GM10248 (cell line): ENCODE measurements at regions not wholly inside any gene's neighbourhood (a gene's known extent, or its start where the extent isn't known, plus 50 kb on each side); places are given as distances from the start of the nearest gene placed in this dataset.

Experiments used
- CTCF ChIA-PET: fragments of 300-600 bp; sonication (Branson Sonifier 250); formaldehyde crosslinking; extraction: SDS; loops from one replicate; lab custom pipeline; 2021; ENCODE audit warnings: antibody characterized with exemption; lab: Yijun Ruan, JAX
- POLR2A ChIA-PET: fragments of 350-650 bp; sonication (Branson Sonifier 250); formaldehyde crosslinking; extraction: SDS; loops from one replicate; lab custom pipeline; 2020; ENCODE audit warnings: antibody characterized with exemption; lab: Yijun Ruan, JAX
- DNase-seq: peaks from one replicate; pipeline ENCODE4 v3.0.0; 2012; ENCODE audit errors: extremely low spot score
- CTCF ChIP-seq: IDR thresholded peaks from 2 replicates; pipeline ENCODE4 v1.5.1; 2012; ENCODE audit warnings: mild to moderate bottlenecking, low read depth; ENCODE audit errors: extremely low read depth, missing control alignments, control extremely low read depth

DNA sequence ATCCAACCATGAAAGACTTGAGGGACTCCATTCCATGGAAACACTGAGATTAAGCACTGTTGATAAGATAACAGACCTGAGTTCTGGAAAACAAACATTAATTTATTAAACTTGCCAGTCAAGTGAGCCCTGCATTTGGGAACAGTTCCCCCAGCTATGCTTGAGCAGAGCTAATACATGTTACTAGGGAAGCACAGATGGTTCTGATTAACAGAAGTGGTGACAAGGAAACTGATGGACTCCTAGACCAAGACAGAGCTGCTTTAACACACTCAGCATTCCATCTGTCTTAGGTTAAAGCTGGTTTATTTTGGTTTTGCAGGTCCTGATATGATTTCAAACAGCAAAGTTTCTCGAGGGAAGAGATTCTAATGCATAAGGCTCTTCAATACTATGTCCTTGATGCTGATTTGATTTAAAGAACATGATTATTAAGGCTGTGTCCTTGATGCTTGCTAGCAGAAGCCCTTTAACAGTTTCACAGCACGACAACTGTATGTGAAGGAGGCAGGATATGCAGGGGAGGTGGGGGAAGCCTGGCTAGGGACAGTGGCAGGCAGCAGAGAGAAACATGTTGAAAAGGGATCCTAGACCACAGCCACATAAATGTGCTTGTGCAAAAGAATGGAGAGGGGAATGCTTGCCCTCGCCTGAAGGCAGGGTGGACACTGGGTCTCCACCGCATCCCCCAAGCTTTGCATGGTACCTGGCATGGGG lies 66.2 kb downstream of the ACTBL2 start:
- no peak for DNase-seq
- no peak for TF ChIP-seq CTCF
- ChIA-PET CTCF (no interaction called here), POLR2A (no interaction called here)

DNA sequence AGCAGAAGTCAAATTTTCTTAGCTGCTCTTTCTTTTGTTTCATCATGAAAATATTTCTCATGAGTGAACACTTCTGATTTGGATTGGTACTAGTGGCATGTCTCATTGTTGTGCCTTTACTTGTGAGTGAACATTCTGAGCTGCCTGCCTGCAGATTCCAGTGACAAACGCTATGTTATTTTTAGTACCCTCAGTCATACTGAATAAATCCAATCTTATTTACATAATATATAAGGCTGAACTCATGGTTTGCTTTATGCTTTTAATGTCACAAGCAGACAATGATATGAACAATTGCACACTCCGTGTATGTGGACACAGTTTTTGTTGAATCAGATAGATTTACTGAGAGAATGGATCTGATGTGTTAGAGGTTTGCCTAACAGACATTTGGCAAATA lies 67.8 kb downstream of the ACTBL2 start:
- ChIA-PET CTCF (interaction anchor here (1.2 kb wide), 1 partner anchor 8 kb away, joined by 3 read pairs; no protein-coding TSS in a partner anchor), POLR2A (no interaction called here)
- DNase-seq = no peak
- no peak for TF ChIP-seq CTCF

GRCh38 chr5:57414191-57414590 lies 68.4 kb downstream of the ACTBL2 start:
- CTCF ChIA-PET = interaction anchor here (1.1 to 1.3 kb wide), 3 partner anchors 9 to 20 kb away, joined by 3 to 5 read pairs (median 3); no protein-coding TSS in a partner anchor
- DNase-seq = no peak
- TF ChIP-seq CTCF = no peak
- POLR2A ChIA-PET = no interaction called here

DNA sequence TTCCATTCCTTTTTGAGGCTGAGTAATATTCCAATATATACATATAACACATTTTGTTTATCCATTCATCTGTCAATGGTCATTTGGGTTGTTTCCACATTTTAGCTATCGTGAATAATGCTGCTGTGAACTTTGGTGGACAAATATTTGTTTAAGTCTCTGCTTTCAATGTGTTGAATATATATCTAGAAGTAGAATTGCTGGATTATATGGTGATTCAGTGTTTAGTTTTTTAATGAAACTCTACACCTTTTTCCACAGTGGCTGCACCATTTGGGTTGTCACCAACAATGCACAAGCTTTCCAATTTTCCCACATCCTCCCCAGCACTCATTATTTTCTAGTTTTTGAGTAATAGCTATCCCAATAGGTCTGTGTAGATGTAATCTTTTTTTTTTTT lies 69.5 kb downstream of the ACTBL2 start:
- TF ChIP-seq CTCF = no peak
- DNase-seq = no peak
- POLR2A ChIA-PET = no interaction called here
- CTCF ChIA-PET = interaction anchor here (1.1 kb wide), 1 partner anchor 10 kb away, joined by 5 read pairs; no protein-coding TSS in a partner anchor

DNA sequence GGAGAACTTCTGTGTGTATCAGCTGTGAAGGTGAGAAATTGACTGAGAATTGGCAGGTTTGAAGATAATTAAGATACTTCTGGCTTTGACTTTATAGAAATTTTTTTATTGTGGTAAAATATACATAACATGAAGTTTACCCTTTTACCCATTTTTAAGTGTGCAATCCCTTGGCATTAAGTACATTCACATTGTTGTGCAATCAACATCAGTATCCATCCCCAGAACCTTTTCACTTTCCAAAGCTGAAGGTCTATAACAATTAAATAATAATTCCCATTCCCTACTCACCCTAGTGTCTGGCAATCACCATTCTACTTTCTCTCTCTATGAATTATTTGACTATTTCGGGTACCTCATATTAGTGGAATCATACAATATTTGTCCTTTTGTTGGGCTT lies 69.9 kb downstream of the ACTBL2 start:
- ChIA-PET POLR2A (no interaction called here), CTCF (no interaction called here)
- no peak for DNase-seq
- TF ChIP-seq CTCF = no peak

DNA sequence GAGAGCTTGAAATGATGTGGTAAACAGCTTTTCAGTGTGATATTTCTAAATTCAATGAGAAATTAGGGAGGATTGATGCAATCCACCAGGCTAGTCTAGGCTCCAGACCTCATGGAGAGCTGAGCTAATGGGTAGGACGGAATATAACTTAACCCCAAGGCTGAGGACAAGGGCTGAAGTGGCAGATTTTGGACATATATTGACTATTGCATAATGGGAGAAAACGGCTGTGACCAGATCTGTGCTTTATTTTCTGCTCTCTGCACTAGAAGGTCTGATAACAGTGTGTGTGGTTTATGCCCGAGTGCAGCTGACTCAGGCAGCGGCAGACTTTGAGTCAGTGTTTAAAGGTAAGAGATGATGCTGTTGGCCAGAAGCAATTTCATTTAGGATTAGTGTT lies 70.6 kb downstream of the ACTBL2 start:
- ChIA-PET CTCF (interaction anchor here (1.2 kb wide), 2 partner anchors 13 to 33 kb away, joined by 3 read pairs; no protein-coding TSS in a partner anchor), POLR2A (no interaction called here)
- DNase-seq = no peak
- no peak for TF ChIP-seq CTCF
